HK-2 (cell line): ENCODE measurements at regions not wholly inside any gene's neighbourhood (a gene's known extent, or its start where the extent isn't known, plus 50 kb on each side); places are given as distances from the start of the nearest gene placed in this dataset.
"Not testable (repeated sequence)": the region's sequence is repeated elsewhere in the genome, so short reads cannot be mapped to it uniquely, and the experiment has no call there.

Experiments used
- DNase-seq: peaks from one replicate; pipeline ENCODE4 v3.0.0-alpha.2; 2018; ENCODE audit not compliant: unreplicated experiment

DNA sequence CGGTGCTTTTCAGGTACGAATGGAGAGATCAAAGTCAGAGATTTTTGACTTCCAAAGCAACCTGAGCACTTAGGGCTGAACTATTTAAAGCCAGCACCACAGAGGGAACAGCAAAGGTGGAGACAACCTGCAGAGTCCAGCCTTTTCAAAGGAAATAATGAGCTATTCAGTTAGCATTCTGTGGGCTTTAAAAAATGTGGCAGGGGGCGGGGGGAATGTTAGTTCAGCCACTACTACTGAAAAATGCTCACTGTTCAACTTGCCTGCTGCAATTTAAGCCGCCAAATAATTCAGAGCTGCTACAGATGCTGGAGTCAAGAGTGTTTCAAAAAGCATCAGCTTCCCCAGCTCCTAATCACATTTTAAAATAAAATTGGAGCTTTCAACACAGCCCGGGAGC lies 473.3 kb upstream of the PLXNA2 start:
- DNase-seq, result no peak

DNA sequence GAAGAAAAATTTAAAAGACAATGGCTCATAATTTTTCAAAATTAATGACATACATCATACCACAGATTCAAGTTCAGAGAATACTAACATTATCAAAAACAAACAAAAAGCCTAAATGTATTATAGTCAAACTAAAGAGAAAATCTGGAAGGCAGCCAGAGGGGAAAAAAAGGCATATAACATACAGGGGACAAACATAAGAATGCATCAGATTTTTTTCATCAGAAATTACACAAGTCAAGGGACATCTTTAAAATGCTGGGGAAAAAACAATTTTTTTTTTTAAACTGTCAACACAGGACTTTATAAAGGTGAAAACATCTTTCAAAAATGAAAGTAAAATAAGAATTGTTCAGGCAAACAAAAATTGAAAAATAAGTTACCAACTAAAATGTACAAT lies 478.4 kb upstream of the PLXNA2 start:
- no peak for DNase-seq

DNA sequence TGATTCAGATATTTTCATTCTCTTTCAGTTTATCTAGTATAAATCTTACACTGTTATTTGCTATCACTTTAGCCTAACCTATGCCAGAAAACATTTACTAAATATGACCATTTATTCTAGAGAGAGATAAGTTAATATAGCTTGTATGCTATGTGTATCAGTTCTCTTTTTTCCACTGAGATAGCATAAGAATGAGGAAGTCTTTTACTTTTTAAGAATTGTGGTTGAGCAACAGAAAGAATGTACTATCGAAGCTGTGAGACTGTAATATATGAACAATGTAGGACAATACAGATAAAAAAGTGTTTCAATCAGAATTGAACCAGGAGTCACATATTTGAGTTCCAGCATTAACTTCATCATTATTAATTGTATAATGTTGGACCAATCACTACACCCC lies 479.9 kb upstream of the PLXNA2 start:
- DNase-seq, result no peak

DNA sequence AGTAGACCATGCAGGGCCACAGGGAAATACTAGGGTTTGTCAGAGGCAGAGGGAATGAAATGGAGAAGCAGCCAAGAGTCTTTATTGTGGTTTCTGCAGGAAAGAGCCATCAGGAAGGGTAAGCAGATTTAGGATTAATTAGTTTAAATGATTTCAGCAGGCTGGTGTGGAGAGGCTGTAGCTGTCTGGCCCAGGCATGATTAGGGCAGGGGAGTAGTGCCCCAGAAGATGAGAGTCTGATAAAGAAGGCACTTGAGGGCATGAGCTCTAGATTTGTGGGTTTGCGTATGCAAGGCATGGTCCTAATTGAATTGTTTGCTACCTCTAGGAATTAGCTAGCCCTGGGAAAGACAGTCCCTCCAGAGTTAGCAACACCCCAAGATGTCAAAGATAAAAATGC lies 484.6 kb upstream of the PLXNA2 start:
- no peak for DNase-seq

DNA sequence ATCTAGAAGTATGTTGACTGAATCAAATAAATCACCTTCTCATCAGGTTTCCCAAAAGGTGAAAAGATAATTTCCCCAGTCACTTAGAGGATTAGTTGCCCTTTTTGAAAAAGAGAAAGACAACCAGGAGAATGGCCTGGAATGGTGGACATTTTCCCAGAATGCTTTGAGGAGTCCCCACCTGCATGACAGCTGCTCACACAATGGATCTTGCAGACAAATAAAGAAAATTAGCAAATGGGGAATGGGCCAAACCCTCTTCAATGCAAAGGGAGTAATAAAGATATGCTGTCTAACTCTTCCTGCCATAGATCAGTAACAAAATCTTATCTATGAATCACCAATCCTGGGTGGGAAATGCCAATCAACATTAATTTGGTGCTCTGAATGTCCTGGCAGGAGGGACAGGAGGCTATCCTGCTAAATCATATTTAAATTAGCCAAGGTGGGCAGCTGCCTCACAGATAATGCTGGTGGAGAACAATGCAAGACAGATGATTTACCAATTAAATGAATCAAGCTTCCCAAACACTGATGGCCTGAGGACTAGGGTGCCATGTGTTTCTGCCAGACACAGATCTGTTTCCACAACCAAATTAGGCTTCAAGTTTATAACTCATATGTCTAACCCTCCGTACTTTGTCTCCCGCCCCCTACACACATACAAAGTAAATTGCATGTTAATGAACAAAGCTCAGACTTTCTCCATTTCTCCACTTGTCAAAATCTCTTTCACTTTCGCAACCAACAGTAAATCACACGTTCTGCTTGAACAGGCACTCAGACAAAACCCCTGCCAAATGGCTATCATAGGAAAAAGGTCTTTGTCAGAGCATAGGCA lies 488.0 kb upstream of the PLXNA2 start:
- no peak for DNase-seq

DNA sequence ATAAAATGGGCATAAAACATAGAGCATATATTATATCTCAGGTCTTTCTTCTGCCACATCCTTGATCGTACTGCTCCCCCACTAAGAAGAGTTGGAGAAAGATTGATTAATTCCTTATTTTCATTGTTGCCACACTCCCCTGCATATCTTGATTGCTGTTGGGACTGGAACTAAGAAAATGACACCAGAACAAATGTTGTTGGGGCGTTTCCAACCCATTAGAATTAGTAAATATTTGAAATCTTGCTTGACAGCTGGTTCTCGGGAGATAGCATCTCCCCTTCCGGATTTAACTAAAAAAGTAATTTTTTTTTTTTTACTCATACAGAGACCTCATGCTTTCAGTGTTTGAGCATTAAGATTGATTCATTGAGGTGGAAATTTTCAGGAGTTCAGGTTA lies 493.0 kb upstream of the PLXNA2 start:
- DNase-seq, result no peak

DNA sequence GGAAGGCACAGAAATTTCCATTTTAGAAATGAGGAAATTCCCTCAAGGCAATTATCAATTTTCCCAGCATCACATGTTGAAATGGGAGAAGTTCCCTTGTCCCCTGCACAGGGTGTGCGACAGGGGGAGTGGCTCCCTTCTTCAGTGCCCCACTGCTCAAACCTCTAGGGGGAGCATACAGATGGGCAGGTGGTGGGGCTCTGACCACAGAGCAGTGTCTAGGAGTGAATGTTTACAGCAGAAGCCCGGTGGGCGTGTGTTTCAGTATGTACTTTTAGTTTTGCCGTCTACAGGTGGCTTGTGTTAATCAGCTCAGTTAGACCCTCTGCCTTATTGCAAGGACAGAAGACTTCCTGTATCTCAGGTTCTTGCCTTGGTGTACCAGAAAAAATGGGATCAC lies 493.7 kb upstream of the PLXNA2 start:
- no peak for DNase-seq

DNA sequence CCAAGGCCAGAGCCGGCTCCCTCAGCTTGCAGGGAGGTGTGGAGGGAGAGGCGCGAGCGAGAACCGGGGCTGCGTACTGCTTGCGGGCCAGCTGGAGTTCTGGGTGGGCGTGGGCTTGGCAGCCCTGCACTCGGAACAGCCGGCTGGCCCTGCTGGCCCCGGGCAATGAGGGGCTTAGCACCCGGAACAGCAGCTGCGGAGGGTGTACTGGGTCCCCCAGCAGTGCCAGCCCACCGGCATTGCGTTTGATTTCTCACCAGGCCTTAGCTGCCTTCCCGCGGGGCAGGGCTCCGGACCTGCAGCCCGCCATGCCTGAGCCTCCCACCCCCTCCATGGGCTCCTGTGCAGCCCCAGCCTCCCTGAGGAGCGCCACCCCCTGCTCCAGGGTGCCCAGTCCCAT lies 495.5 kb upstream of the PLXNA2 start:
- DNase-seq, result not testable (repeated sequence)

DNA sequence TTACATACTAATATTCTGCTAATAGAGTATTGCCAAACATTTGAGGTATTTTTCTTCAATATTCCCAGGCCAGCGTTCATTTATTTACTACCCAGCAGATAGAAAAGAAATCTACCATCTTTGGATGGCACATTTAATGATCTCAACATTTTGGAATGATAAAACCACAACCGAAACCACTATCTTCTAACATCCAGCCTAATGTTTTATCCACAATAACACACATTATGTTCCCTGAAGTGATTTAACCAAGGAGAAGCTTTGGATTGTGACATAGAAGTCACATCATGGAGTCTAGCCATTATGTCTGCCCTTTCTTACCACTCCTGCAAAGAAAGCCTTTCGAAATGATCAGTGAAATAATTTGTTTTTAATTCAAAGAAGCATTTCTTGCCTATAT lies 497.1 kb upstream of the PLXNA2 start:
- no peak for DNase-seq

DNA sequence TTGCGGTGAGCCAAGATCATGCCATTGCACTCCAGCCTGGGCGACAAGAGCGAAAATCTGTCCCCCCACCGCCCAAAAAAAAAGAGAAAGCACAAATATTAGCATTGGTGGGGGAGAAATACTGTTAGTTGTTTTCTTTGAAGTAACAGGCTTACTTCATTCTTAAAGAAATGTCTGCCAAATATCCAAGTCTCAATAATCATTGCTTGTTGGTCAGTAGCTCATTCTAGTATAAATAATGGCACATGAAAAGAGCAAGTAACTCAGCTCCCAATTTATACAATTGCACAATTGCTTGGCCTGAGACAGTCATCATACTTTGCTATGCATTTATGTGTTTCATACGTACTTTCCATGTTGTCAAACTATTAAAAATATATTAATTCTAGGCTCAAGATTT lies 499.2 kb upstream of the PLXNA2 start:
- DNase-seq, result no peak

DNA sequence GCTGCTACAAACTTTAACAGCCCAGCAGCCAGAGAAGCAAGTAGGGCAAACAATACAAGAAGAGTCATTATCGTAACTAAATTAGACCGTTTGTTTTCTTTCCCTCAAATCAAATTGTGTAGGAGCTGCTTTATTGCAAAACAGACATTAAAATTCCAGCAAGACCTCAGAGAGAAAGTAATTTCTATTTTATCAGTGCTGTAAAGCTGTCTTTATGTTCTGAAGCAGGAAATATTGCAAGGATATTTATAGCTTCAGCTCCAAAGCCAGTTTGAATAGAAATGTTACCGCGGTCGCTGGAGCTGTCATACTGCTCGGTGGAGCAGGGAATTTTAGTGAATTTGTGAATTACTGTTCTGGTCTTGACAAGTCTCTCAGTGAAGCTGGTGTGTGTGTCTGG lies 503.8 kb upstream of the PLXNA2 start:
- DNase-seq, result no peak

DNA sequence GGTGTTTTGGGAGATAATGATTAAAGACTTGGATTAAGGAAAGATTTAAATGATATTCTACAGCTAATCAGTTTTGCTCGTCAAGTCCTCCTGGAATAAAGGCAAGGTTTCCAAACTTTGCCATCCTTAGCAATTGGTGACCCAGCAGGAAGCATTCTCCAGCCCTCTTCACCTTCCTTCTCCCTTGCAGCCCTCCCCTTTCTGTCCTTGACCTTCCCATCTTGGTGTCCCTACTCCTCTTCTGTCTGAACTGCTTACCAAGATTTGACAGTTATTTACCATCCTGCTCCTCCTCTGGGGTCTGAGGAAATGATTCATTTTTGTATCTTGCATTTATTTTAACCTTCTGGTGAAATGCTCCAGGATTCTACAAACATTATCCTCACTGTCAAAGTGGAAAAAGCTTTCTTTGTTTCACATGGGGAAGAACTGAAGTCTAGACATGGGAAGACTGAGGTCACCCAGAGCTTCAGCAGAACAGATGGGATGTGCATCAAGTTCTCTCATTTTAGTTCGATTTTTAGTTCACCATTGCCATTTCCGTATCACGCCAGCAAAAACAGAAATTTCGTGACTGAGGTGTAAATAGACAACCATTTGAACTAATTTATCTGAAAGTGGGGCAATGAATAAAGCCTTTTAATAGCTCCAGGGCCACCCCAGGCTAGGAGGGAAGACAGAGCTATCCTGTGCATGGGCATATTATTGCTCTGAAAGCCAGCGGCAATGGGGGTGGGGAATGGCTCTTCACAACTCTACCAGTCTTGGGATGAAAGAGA lies 504.4 kb upstream of the PLXNA2 start:
- DNase-seq, result no peak

DNA sequence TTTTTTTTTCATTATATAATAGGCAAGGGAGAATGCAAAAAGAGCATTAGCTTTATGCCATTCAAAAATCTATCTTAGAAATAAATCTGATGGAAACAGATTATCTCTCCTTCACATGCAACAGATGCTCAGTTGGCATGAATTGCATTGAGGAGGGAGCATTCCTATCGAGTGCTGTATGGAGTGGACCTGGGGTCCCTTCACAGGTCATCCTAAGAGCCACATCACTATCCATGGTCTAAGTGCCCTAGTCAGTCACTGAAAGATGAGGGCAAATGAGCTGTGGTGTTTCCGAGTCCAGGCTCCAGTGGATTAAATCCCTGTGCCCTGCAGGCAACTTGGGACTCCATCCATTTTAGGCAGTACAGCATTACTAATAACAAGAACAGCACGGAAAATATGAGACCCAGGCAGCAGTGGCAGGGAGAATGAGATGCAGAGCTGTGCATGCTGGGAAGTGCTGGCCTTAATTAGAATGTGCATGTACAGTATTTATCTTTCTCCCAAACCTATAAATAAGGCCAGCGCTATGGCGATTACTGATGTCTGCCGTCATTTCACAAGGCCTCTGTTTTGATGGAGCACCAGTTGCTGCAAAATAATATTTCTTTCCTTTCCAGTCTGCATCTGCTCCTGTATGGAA lies 512.3 kb upstream of the PLXNA2 start:
- no peak for DNase-seq

DNA sequence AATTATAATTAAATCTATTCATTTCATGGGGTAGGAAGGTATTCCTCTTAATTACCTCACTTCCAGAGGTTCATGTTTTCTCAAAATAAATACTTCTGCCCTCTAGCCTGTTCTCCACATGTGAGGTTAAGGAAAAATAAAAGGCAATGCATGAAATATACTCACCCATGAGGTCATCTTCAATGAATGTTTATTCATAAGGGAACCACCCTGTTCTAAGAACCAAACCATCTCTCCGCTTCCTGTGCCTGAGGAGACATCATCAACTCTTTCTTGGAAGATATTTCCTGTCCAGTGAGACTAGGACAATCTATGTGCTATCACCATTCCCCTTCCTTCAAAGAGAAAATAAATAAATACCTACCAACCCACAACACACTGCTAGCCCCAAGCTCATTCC lies 513.7 kb upstream of the PLXNA2 start:
- no peak for DNase-seq

DNA sequence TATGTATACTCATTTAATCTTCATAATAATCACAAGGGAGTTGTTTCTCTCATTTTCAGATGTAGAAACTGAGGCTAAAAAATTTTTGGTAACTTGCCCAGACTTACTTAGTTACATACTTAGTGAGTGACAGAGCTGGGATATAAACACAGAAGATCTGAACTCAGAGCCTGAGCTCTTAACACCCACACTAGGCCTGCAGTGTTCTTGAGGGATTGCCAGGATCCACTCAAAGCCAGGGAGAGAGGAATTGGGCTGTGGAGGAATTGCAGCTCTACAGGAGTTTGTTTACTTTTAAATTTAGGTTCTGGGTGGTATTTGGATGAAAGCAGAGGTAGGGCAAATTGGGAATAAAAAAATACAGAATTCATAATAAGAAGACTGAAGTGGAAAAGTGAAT lies 515.1 kb upstream of the PLXNA2 start:
- no peak for DNase-seq

DNA sequence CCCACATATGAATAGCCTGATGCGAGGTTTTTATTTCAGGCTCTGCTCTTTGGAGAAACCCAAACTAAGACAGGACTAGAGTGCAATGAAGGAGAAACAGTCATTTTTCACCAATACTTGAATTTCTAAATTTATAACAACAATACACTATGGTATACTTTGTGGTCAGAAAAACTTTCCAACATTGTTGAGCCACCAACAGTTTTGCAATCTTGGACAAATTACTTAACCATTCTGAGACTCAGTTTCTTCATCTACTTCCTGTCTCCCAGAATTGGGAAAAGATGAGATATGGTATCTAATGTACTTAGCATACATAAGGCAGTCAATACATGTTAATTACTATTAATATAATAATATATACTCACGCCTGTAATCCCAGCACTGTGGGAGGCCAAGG lies 519.8 kb upstream of the PLXNA2 start:
- DNase-seq, result no peak

DNA sequence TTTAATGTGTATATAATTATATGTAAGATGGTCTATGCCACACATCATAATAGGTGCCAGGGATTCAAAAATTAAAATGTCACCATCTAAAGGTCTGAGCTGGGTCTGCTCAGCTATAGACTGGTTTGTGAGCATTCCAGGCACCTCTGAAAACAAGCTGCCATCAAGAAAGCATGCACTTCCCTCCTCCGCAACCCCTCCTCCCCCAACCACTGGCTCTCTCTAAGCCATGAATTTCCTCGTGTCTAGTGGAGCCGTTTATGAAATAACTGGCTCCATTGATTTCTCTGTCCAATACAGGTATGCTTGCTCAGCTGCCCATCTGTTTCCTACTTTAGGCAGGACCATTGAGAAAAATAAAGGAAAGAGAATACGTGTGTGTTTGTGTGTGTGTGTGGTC lies 522.6 kb upstream of the PLXNA2 start:
- DNase-seq, result no peak

DNA sequence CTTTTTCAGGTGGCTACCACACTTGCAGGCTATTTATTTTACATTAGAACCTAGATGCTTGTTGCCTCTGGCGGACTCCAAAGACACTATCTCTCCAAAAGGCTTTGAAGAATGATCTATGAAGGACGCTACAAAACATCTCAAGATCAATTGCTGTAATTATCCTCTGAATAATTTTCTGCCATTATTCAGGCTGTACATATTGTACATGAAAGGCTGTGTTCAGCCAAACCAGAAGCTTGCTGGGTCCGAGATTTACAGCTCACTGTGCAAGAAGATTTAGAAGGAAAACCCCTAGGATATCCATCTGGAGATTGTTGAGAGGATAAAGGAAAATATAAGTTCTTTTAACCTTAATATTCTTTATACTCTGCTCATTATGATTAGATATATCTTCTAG lies 523.6 kb upstream of the PLXNA2 start:
- DNase-seq, result no peak

DNA sequence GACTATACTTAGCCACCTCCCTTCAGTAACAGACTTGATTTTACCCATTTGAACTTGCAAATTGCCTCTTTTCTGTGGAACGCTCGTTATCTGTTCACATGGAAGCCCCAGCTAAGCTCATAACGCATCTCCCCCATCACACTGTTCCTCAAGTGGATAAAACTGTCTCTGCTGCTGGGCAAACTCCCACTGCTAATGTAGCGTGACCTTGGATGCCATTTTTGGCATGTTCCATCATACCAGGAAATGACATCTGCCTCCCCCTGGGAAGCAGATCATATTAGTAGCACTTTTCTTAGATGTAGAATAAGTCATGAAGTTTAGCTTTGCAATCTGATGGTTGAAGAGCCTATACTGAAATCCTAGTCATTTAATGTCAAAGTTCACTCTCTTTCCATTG lies 528.7 kb upstream of the PLXNA2 start:
- no peak for DNase-seq

DNA sequence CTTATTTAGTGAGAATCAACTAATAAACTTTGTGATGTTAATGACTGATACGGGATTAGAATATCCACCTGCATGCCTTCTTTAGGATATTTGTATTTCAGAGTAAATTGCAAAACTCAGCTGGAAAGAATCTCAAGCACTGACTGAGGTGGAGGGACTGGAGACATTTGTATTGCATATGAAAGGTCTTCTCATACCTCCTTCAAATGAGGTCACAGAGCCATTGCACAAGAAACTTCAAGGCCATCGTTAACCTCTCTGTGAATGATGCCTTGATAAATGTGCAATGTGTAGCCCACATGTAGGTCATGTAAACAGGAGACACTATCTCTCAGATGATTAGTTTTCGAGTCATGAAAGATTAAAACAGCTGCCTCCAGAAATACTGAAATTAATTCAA lies 531.7 kb upstream of the PLXNA2 start:
- no peak for DNase-seq

DNA sequence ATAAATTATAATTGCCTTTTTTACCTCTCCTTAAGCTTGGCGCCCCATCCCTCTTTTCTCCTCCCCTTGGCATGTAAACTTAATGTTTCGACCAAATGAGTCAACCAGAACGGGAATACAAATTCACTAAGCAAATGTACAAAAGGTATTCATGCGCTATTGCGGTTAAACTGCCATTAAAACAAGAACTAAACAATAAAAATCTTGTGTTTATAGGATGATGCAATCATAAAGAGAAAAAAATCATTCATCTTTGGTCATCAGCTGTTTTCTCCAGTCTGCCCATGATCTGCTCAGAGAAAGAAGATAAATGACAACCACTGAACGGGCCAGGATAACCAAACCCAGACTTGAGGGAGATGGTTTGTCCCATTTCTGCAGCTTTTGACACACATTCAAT lies 534.2 kb upstream of the PLXNA2 start:
- no peak for DNase-seq

DNA sequence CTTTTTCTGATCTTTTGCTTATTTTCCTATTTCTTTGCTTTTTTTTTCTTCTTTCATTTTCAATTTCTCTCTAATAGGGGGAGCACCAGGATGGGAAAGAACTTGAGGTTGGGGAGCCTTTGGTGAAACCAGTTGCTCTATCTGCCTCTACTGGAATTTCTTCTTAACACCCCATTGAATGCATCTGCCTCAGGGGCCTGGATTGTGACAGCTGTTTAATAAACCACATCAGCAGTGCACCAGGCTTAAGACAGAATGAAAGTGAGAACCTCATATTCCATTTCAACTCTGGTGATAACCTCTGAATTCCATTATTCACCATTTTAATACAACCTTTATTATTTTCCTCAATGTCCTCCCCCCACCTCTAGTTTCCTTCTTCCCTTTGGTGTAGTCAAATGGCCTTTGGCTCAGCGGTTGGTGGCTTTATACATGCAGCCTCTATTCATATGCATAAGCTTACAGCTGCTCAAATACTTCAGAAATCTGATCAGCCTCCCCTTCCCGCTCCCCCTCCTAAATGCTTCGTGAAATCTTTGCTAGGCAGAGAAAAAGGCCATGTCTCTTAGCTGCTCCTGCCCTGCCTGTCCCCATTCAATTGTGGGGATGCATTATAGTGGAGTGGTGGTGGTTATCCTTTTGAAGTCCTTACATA lies 537.3 kb upstream of the PLXNA2 start:
- DNase-seq, result no peak
